CD4-positive, alpha-beta memory T cell (primary cell): ENCODE measurements at regions not wholly inside any gene's neighbourhood (a gene's known extent, or its start where the extent isn't known, plus 50 kb on each side); places are given as distances from the start of the nearest gene placed in this dataset.
A peak's percentile ranks its signal among the peaks of the same experiment; 100 is the strongest.

Source experiments
- CTCF ChIA-PET: fragments of 350-600 bp; sonication (Branson Sonifier 250); formaldehyde crosslinking; loops from one replicate; lab custom pipeline; 2021; ENCODE audit warnings: inconsistent platforms; ENCODE audit not compliant: partially characterized antibody; lab: Charles Lee
- POLR2A ChIA-PET: fragments of 350-600 bp; sonication (Branson Sonifier 250); formaldehyde crosslinking; loops from one replicate; lab custom pipeline; 2021; ENCODE audit not compliant: partially characterized antibody; lab: Charles Lee
- DNase-seq, 5 donors: peaks; one replicate each; pipeline versions ENCODE4 v3.0.0 to v3.0.0-alpha.2; 2020 to 2022; ENCODE audit warnings: mixed read lengths in 1 of 5
- H3K27ac ChIP-seq: one replicate; pipeline ENCODE4 v1.7.0; 2013; ENCODE audit warnings: low read depth, low read length
- H3K27me3 ChIP-seq: 2 replicates; pipeline ENCODE4 v1.7.0; 2013; ENCODE audit warnings: mild to moderate bottlenecking, low read length, moderate library complexity; ENCODE audit not compliant: insufficient read depth
- H3K36me3 ChIP-seq: 2 replicates; pipeline ENCODE4 v1.7.0; 2013; ENCODE audit warnings: mild to moderate bottlenecking, low read length, moderate library complexity; ENCODE audit not compliant: insufficient read depth
- H3K4me1 ChIP-seq: 2 replicates; pipeline ENCODE4 v1.7.0; 2013; ENCODE audit warnings: mild to moderate bottlenecking, low read length, moderate library complexity; ENCODE audit not compliant: insufficient read depth
- H3K4me3 ChIP-seq, 2 donors: one replicate each; pipeline ENCODE4 v1.7.0; 2013; ENCODE audit warnings: low read length in 2 of 2, mild to moderate bottlenecking in 1 of 2
- H3K9me3 ChIP-seq, 2 donors: one replicate each; pipeline ENCODE4 v1.7.0; 2013; ENCODE audit warnings: low read length in 2 of 2, control low read depth in 1 of 2; ENCODE audit not compliant: control insufficient read depth in 1 of 2
- H3K27ac Mint-ChIP-seq, 7 donors: one replicate each; pipeline ENCODE4 v1.8.0; 2020 to 2021; ENCODE audit warnings: mixed read lengths in 7 of 7, mild to moderate bottlenecking in 6 of 7, inconsistent platforms in 3 of 7, moderate library complexity in 3 of 7
- H3K27me3 Mint-ChIP-seq, 2 donors: one replicate each; pipeline ENCODE4 v1.8.0; 2020 to 2021; ENCODE audit warnings: mixed read lengths in 2 of 2
- H3K36me3 Mint-ChIP-seq, 2 donors: one replicate each; pipeline ENCODE4 v1.8.0; 2020 to 2021; ENCODE audit warnings: mixed read lengths in 2 of 2, inconsistent platforms in 1 of 2, mild to moderate bottlenecking in 1 of 2
- H3K4me1 Mint-ChIP-seq, 4 donors: one replicate each; pipeline ENCODE4 v1.8.0; 2020 to 2021; ENCODE audit warnings: mixed read lengths in 4 of 4, mild to moderate bottlenecking in 1 of 4
- H3K4me3 Mint-ChIP-seq, 8 donors: one replicate each; pipeline ENCODE4 v1.8.0; 2020 to 2021; ENCODE audit warnings: mixed read lengths in 8 of 8, mild to moderate bottlenecking in 7 of 8, moderate library complexity in 6 of 8, inconsistent platforms in 3 of 8
- H3K9me3 Mint-ChIP-seq, 8 donors: one replicate each; pipeline ENCODE4 v1.8.0; 2020 to 2021; ENCODE audit warnings: mixed read lengths in 8 of 8, mild to moderate bottlenecking in 5 of 8, inconsistent platforms in 3 of 8, moderate library complexity in 1 of 8
- intact Hi-C: fragments of 100-400 bp; cut with micrococcal nuclease; formaldehyde crosslinking; loops from one replicate; pipeline ENCODE4 v1.15.1; 2023

- no peaks in the 10 kb centered on the region for H3K36me3 Mint-ChIP-seq
- CTCF ChIA-PET, result interaction anchor here (0.7 to 1.4 kb wide), 5 partner anchors 18 to 303 kb away, joined by 3 to 6 read pairs (median 4); no protein-coding TSS in a partner anchor
- peaks cover 0 to 17% (median 4%) of the 10 kb centered on the region in 8 donors for H3K9me3 Mint-ChIP-seq
- Histone ChIP-seq H3K4me1 (no peaks in the 10 kb centered on the region), H3K27ac (no peak overlapping the region), H3K9me3 (no peaks in the 10 kb centered on the region), H3K4me3 (no peak overlapping the region), H3K36me3 (no peaks in the 10 kb centered on the region), H3K27me3 (peaks cover 3% of the 10 kb centered on the region)
- no peaks in the 10 kb centered on the region for H3K4me1 Mint-ChIP-seq
- H3K27me3 Mint-ChIP-seq, result peaks cover 17 to 24% of the 10 kb centered on the region in 2 donors
- POLR2A ChIA-PET, result no interaction called here
- peak in 4 of 5 donors; percentile 38 to 50 (median 44) for DNase-seq
- no peak overlapping the region for H3K27ac Mint-ChIP-seq
- intact Hi-C loops, result loop anchor here (1.0 kb wide), 1 partner anchor 249 kb away; no protein-coding TSS in a partner anchor
- H3K4me3 Mint-ChIP-seq, result no peak overlapping the region
Observed at GRCh38 chr1:111032295-111032897, 68.7 kb upstream of the LRIF1 start.

GRCh38 chr1:111030590-111030989, 66.9 kb upstream of the LRIF1 start:
- Histone ChIP-seq H3K36me3 (no peaks in the 10 kb centered on the region), H3K4me1 (no peaks in the 10 kb centered on the region), H3K4me3 (no peak overlapping the region), H3K27ac (no peak overlapping the region), H3K27me3 (no peaks in the 10 kb centered on the region), H3K9me3 (no peaks in the 10 kb centered on the region)
- peak; percentile 54 to 62 (median 59) for DNase-seq
- Mint-ChIP-seq H3K27me3 (peaks cover 5 to 12% of the 10 kb centered on the region in 2 donors), H3K36me3 (no peaks in the 10 kb centered on the region), H3K27ac (no peak overlapping the region), H3K4me3 (no peak overlapping the region), H3K9me3 (peaks cover 0 to 4% (median 0%) of the 10 kb centered on the region in 8 donors), H3K4me1 (no peaks in the 10 kb centered on the region)
- POLR2A ChIA-PET, result interaction anchor here (0.6 to 1.2 kb wide), 4 partner anchors 192 to 316 kb away, joined by 3 to 6 read pairs (median 4); no protein-coding TSS in a partner anchor
- intact Hi-C loops, result loop anchor here (1.0 to 2.0 kb wide), 4 partner anchors 192 to 739 kb away; no protein-coding TSS in a partner anchor
- CTCF ChIA-PET, result interaction anchor here (0.6 to 3.3 kb wide), 48 partner anchors 8 to 737 kb away, joined by 3 to 56 read pairs (median 4); partner anchors contain the start of genes CD53, CHI3L2 and DENND2D

GRCh38 chr1:111025109-111025508, 61.4 kb upstream of the LRIF1 start:
- Mint-ChIP-seq H3K27ac (no peak overlapping the region), H3K4me1 (no peaks in the 10 kb centered on the region), H3K9me3 (peaks cover 0 to 3% (median 0%) of the 10 kb centered on the region in 8 donors), H3K27me3 (peaks cover 10% of the 10 kb centered on the region in 2 donors), H3K4me3 (no peak overlapping the region), H3K36me3 (no peaks in the 10 kb centered on the region)
- no peak overlapping the region for H3K27ac ChIP-seq
- ChIA-PET CTCF (interaction anchor here (1.8 kb wide), 1 partner anchor 309 kb away, joined by 5 read pairs; no protein-coding TSS in a partner anchor), POLR2A (no interaction called here)
- H3K4me1 ChIP-seq, result no peaks in the 10 kb centered on the region
- H3K4me3 ChIP-seq, result no peak overlapping the region
- intact Hi-C loops, result no loop called here
- DNase-seq, result no peak
- H3K36me3 ChIP-seq, result no peaks in the 10 kb centered on the region
- no peaks in the 10 kb centered on the region for H3K27me3 ChIP-seq
- H3K9me3 ChIP-seq, result no peaks in the 10 kb centered on the region

GRCh38 chr1:111015222-111015621, 51.5 kb upstream of the LRIF1 start:
- H3K4me3 Mint-ChIP-seq, result no peak overlapping the region
- H3K4me1 ChIP-seq, result no peaks in the 10 kb centered on the region
- intact Hi-C loops, result no loop called here
- H3K27me3 ChIP-seq, result peaks cover 8% of the 10 kb centered on the region
- CTCF ChIA-PET, result interaction anchor here (1.2 to 2.8 kb wide), 2 partner anchors 16 to 18 kb away, joined by 4 to 7 read pairs; no protein-coding TSS in a partner anchor
- H3K27ac ChIP-seq, result no peak overlapping the region
- no peaks in the 10 kb centered on the region for H3K9me3 ChIP-seq
- no peak overlapping the region for H3K4me3 ChIP-seq
- H3K4me1 Mint-ChIP-seq, result no peaks in the 10 kb centered on the region
- DNase-seq, result no peak
- no peaks in the 10 kb centered on the region for H3K36me3 ChIP-seq
- H3K27me3 Mint-ChIP-seq, result peaks cover 20 to 25% of the 10 kb centered on the region in 2 donors
- H3K36me3 Mint-ChIP-seq, result peaks cover 0 to 5% of the 10 kb centered on the region in 2 donors
- POLR2A ChIA-PET, result no interaction called here
- H3K27ac Mint-ChIP-seq, result no peak overlapping the region
- H3K9me3 Mint-ChIP-seq, result peaks cover 3 to 36% (median 22%) of the 10 kb centered on the region in 8 donors
